HG02840 (cell line): ENCODE measurements at regions not wholly inside any gene's neighbourhood (a gene's known extent, or its start where the extent isn't known, plus 50 kb on each side); places are given as distances from the start of the nearest gene placed in this dataset.
"Not testable (repeated sequence)": the region's sequence is repeated elsewhere in the genome, so short reads cannot be mapped to it uniquely, and the experiment has no call there.

ENCODE experiments used
- ATAC-seq: cut with Tn5 transposase; IDR thresholded peaks from one replicate; pipeline ENCODE4 v1.9.1; 2021; ENCODE audit warnings: mild to moderate bottlenecking, moderate library complexity, moderate number of reproducible peaks; ENCODE audit not compliant: unreplicated experiment, low FRiP score

DNA sequence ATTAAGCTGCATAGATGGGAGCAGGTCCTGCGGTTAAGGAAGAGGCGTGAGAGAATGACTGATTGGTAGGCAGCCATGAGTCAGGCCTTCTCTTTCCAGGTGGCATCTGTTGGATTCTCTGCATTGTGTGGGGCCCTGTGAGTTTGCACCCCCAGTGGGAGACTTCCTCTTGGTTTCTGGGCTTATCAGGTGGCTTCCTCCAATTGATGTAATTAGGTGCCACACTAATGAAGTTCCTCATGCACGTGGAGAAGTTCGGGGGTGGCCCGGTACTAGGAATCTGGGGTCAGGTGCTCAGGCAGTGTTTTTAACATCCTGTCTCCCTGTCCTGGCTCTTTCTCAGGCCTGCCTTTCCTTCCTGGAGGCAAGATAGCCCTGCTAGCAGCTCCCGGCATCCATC, 765.1 kb upstream of the TMEM132C start:
- ATAC-seq = no peak

DNA sequence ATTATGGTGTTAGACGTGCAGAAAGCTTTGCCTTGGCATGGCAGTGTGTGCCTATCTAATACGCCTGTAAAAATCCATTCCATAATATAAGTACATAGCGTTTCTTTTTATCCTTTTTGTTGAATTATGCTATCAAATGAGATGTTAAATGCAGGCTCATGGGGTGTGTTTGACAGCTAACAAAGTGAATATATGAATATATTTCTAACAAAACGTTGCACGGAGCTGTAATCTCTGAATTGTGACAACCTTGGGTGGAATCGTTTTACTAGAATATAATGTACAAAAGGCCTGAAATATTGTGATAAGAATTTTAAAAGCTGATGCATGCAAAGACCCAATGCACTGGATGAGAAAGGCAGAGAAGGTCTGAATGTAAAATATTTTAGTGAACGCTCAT, 763.7 kb upstream of the TMEM132C start:
- no peak for ATAC-seq

DNA sequence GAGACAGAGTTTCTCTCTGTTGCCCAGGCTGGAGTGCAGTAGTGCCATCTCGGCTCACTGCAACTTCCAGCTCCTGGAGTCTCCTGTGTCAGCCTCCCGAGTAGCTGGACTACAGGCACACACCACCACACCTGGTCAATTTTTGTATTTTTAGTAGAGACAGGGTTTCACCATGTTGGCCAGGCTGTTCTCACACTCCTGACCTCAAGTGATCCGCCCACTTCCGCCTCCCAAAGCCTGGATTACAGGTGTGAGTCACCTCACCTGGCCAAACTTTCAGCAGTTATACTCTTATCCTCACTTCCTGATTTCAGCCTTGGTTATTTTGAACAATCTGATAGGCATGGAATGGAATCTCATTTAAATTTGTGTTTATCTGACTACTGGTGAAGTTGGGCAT, 763.0 kb upstream of the TMEM132C start:
- ATAC-seq = not testable (repeated sequence)

DNA sequence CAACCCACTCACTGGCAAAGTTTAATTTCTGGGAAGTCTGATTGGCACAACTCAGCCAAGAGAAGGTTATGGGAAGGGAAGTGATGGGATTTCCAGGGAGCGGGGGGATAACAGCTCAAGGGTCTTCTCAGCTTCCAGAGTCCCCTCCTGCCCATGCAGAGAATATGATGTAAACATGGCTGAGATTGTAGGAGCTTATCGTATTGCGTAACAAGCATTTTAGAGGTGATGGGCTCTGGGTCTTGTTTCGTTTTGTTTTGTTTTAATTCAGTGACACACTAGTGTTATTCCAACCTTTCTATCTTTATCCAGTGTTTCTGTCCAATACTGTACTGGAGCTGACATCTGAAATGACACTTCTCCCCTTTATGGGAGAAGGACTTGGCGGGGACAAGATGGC, 762.1 kb upstream of the TMEM132C start:
- no peak for ATAC-seq

- no peak for ATAC-seq
Observed at GRCh38 chr12:127507341-127507740, 759.6 kb upstream of the TMEM132C start.

GRCh38 chr12:127509066-127509778, 757.7 kb upstream of the TMEM132C start:
- ATAC-seq = no peak

GRCh38 chr12:127515941-127516340, 751.0 kb upstream of the TMEM132C start:
- no peak for ATAC-seq

DNA sequence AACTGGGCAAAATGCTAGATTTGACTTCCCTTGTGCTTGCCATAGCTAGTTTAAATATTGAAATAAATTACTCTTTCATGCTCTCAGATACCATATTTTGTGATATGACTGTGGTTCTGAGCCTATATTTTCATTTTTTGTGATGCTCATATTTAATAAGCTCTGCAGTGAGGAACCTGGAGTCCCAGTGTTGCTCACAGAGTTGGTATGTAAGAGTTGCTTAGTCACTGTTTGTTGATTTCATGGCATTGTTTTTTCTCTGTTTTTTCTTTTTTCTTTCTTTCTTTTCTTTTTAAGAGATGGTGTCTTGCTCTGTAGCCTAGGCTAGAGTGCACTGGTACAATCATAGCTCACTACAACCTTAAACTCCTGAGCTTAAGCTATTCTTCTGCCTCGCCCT, 750.5 kb upstream of the TMEM132C start:
- ATAC-seq = no peak

GRCh38 chr12:127519779-127520178, 747.2 kb upstream of the TMEM132C start:
- ATAC-seq = no peak

DNA sequence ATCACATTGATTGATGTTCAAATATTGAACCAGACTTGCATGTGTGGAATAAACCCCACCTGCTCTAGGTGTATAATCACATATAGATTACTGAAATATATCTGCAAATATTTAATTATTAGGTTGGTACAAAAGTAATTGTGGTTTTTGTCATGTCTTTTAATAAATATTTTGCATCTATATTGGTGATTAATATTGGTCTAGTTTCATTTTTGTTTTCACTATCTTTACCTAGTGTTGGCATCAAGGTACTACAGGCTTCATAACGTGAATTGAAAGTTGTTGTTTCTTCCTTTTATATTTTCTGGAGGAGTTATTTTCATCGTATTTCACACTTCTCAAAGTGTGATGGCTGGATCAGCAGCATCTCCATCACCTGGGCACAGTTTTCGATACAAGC, 740.0 kb upstream of the TMEM132C start:
- no peak for ATAC-seq

GRCh38 chr12:127528551-127528950, 738.4 kb upstream of the TMEM132C start:
- ATAC-seq = no peak

DNA sequence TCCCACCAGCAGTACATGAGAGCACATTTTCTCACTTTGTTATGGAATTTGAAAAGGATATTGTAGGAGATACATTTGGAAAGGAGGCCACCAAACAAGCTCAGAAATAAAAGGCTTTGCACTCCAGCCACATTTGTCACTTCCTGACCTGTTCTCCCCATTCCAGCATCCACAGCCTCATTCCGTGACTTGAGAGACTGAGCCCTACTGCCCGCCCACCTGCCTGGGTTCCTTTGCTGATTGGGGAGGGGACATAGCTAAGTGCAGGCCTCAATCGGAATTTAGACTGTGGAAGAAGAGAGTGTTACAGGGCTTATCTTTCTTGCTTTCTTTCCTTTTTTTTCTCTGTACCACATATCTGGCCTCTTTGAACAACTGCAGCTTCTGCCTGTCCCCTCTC, 735.4 kb upstream of the TMEM132C start:
- ATAC-seq = no peak

GRCh38 chr12:127533353-127533752, 733.6 kb upstream of the TMEM132C start:
- no peak for ATAC-seq

DNA sequence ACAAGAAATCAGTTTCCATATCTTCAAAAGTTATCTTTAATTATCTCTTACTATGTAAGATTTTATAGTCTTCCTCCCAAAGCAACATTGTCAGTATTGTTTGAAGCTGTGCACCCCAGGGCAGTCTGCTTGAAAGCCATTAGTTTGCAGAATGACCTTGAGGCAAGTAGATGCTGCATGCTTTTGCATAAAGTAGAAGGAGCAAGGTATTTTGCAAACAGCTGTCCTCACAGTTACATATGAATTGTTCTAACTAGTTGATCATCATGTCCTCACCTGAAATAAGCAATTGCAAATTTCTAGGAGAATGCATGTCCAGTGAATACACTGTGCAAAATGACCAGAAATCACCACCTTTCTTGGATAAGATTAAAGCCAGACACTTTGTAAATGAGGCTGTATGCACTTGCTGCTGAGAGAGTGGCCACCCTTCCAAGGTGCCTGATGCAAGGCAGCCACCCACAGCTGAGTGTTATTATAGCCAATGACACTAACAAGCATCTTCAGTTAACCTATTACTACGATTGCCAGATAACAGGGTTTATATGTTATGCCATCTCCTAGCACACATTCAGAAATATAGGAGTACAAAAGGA, 730.0 kb upstream of the TMEM132C start:
- ATAC-seq = no peak

DNA sequence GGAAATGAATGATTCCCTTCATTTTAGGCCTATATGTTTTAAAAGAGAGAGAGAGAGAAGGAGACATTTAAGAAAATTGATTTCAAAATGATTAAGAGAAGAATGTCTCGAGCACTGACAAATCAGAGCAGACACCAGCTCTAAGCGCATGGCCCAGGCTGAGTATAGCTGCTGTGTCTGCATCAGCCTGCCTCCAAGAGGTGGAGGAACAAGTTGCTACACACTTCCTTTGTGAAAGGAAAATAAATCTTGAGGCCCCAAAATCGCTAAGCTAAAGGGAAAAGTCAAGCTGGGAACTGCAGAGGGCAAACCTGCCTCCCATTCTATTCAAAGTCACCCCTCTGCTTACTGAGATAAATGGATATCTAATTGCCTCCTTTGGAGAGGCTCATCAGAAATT, 728.7 kb upstream of the TMEM132C start:
- no peak for ATAC-seq

DNA sequence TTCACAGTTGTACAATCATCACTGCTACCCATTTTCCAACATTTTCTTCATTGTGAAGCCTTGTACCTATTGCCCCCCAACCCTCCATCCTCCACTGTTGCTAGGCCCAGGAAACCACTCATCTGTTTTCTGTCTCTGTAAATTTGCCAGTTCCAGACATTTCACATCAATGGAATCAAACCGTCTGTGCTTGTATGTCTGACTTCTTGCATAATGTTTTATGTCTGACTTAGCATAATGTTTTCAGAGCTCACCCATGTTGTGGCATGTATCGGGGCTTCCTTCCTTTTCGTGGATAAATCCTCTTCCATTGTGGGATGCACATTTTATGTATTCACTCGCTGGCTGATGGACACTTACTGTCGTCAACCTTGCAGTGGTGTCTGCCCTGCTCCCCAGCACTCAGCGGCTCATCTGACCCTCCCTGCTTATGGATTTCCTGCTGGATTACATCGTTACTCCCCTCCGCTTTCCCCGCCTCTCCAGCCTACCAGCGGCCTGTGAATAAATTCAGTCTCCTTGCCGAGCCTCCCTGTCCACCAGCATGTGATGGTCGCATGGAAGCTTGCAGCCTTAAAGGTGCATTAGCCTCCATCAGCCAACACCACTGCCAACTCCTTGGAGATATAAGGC, 727.6 kb upstream of the TMEM132C start:
- no peak for ATAC-seq

- ATAC-seq = no peak
Observed at GRCh38 chr12:127542391-127542790, 724.6 kb upstream of the TMEM132C start.

- no peak for ATAC-seq
Observed at GRCh38 chr12:127542931-127543330, 724.0 kb upstream of the TMEM132C start.

DNA sequence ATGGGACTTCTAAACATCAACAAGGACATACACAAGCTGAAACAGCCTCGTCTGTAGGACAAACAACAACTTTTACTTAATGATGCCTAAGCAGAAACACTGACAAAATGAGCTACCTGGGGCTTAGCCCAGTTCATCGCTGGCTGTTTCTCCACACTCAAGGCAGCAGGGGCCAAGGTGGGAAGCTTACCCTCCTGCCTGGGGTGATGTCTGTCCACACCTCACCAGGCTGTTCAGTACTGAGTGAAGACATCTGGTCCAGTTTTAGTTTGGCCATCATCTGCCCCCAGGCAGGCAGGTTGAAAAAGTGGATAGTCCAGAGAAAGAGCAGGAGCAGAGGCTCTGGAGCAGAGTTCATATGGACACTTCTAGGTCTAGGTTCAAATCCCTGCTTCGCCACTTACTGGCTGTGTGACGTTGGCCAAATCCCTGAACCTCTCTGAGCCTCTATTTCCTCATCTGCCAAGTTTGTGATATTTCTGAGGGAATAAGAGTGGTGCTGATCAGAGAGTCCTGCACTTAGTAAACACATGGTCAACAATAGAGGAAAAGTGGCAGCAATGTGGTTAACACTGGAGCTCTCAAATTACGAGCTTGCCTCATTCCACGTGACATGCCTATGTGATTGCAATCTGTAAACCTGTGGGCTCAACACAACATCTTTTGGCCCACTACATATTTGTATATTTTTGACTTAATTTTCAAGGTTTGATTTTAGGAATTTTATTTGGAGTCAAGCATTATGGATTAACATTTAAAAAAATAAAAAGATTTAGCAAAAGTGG, 720.1 kb upstream of the TMEM132C start:
- ATAC-seq = no peak

GRCh38 chr12:127548123-127548553, 718.8 kb upstream of the TMEM132C start:
- ATAC-seq = no peak

GRCh38 chr12:127550271-127550670, 716.7 kb upstream of the TMEM132C start:
- no peak for ATAC-seq
